ENCODE measurements at regions not wholly inside any gene's neighbourhood (a gene's known extent, or its start where the extent isn't known, plus 50 kb on each side); places are given as distances from the start of the nearest gene placed in this dataset.

GRCh38 chr7:152986376-152986775 lies 226.8 kb downstream of the ACTR3B start:
- TF ChIP-seq EZH2phosphoT487 (IDR thresholded peaks at IDR 0.05; ENCODE audit: low read depth) = no peak
- TF ChIP-seq, protein P1, sequence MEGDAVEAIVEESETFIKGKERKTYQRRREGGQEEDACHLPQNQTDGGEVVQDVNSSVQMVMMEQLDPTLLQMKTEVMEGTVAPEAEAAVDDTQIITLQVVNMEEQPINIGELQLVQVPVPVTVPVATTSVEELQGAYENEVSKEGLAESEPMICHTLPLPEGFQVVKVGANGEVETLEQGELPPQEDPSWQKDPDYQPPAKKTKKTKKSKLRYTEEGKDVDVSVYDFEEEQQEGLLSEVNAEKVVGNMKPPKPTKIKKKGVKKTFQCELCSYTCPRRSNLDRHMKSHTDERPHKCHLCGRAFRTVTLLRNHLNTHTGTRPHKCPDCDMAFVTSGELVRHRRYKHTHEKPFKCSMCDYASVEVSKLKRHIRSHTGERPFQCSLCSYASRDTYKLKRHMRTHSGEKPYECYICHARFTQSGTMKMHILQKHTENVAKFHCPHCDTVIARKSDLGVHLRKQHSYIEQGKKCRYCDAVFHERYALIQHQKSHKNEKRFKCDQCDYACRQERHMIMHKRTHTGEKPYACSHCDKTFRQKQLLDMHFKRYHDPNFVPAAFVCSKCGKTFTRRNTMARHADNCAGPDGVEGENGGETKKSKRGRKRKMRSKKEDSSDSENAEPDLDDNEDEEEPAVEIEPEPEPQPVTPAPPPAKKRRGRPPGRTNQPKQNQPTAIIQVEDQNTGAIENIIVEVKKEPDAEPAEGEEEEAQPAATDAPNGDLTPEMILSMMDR (IDR thresholded peaks at IDR 0.05; ENCODE audit: low read depth, low read length) = no peak
